Activated CD4-positive, alpha-beta T cell treated with anti-CD3 and anti-CD28 coated beads for 36 hours (primary cell): ENCODE measurements at regions not wholly inside any gene's neighbourhood (a gene's known extent, or its start where the extent isn't known, plus 50 kb on each side); places are given as distances from the start of the nearest gene placed in this dataset.
"Not testable (repeated sequence)": the region's sequence is repeated elsewhere in the genome, so short reads cannot be mapped to it uniquely, and the experiment has no call there.

Experiments
- ATAC-seq: fragments of 200-7000 bp; cut with Tn5 transposase; one replicate; pipeline ENCODE4 v1.10.0; 2021; ENCODE audit warnings: mild to moderate bottlenecking, moderate library complexity
- CTCF ChIA-PET: fragments of 350-600 bp; sonication (Branson Sonifier 250); formaldehyde crosslinking; loops from one replicate; lab custom pipeline; 2021; ENCODE audit warnings: antibody characterized with exemption; lab: Charles Lee
- POLR2A ChIA-PET: fragments of 350-600 bp; sonication (Branson Sonifier 250); formaldehyde crosslinking; loops from one replicate; lab custom pipeline; 2021; ENCODE audit warnings: antibody characterized with exemption, inconsistent platforms; lab: Charles Lee
- DNase-seq: peaks from one replicate; pipeline ENCODE4 v3.0.0-alpha.2; 2020
- H3K27ac Mint-ChIP-seq: one replicate; pipeline ENCODE4 v1.8.0; 2021; ENCODE audit warnings: mixed read lengths
- H3K27me3 Mint-ChIP-seq: one replicate; pipeline ENCODE4 v1.8.0; 2021; ENCODE audit warnings: mixed read lengths
- H3K36me3 Mint-ChIP-seq: one replicate; pipeline ENCODE4 v1.8.0; 2021; ENCODE audit warnings: low read depth, mixed read lengths
- H3K4me1 Mint-ChIP-seq: one replicate; pipeline ENCODE4 v1.8.0; 2021; ENCODE audit warnings: mixed read lengths
- H3K4me3 Mint-ChIP-seq: one replicate; pipeline ENCODE4 v1.8.0; 2021; ENCODE audit warnings: mild to moderate bottlenecking, moderate library complexity, mixed read lengths
- H3K9me3 Mint-ChIP-seq: one replicate; pipeline ENCODE4 v1.8.0; 2021; ENCODE audit warnings: low read depth, mixed read lengths
- intact Hi-C, 2 experiments: fragments of 100-400 bp; cut with DNase I in 1 of 2; cut with micrococcal nuclease in 1 of 2; formaldehyde crosslinking; loops; one replicate each; pipeline versions ENCODE4 v1.14.2 to v1.15.1; 2022 to 2024; cut with DNase I, micrococcal nuclease

DNA sequence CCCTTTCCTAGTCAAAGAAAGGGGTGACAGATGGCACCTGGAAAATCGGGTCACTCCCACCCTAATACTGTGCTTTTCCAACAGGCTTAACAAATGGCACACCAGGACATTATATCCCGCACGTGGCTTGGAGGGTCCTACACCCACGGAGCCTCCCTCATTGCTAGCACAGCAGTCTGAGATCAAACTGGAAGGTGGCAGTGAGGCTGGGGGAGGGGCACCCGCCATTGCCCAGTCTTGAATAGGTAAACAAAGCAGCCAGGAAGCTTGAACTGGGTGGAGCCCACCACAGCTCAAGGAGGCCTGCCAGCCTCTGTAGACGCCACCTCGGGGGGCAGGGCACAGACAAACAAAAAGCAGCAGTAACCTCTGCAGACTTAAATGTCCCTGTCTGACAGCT is 249.2 kb upstream of the ALG10 start:
- H3K4me1 Mint-ChIP-seq, H3K4me3 Mint-ChIP-seq, POLR2A ChIA-PET, intact Hi-C loops, H3K36me3 Mint-ChIP-seq, ATAC-seq, DNase-seq, CTCF ChIA-PET, H3K27ac Mint-ChIP-seq, H3K27me3 Mint-ChIP-seq: not testable (repeated sequence)
- peaks cover 11% of the 10 kb centered on the region for H3K9me3 Mint-ChIP-seq

DNA sequence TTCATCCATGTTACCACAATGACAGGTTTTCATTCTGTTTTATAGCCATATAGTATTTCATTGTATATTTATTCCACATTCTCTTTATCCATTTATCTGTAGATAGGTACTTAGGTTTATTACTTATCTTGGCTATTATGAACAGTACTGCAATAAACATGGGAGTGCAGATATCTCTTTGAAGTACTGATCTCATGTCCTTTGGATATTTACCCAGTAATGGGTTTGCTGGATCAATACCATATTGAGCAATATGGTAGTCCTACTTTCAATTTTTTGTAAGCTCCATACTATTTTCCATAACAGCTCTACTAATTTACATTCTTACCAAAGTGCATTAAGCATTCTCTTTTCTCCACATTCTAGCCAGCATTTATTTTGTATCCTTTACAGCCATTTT is 235.8 kb upstream of the ALG10 start:
- no peaks in the 10 kb centered on the region for H3K4me1 Mint-ChIP-seq
- H3K4me3 Mint-ChIP-seq: no peak overlapping the region
- POLR2A ChIA-PET: no interaction called here
- ATAC-seq: no peak
- CTCF ChIA-PET: interaction anchor here (0.6 kb wide), 1 partner anchor 48 kb away, joined by 3 read pairs; no protein-coding TSS in a partner anchor
- no peaks in the 10 kb centered on the region for H3K36me3 Mint-ChIP-seq
- peaks cover 9% of the 10 kb centered on the region for H3K9me3 Mint-ChIP-seq
- intact Hi-C loops: no loop called here
- no peak for DNase-seq
- no peaks in the 10 kb centered on the region for H3K27me3 Mint-ChIP-seq
- H3K27ac Mint-ChIP-seq: no peak overlapping the region

DNA sequence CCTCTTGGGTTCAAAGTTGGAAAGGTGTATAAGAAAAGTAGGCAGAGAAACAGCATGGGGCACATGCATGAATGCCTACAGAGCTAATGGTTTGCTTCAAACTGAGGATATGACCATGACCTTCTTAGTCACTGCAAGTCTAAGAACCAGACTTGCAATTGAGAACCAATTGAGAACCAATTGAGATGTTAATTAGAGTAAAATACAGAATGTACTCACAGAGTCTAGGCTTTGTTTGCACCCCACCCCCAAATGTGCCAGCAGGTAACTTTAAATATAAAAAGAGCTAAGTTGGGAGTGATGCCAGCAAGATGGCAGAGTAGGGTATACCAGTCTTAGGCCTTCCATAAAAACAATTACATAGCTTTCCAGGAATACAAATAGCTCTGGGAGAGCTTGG is 227.3 kb upstream of the ALG10 start:
- POLR2A ChIA-PET: no interaction called here
- H3K4me3 Mint-ChIP-seq: no peak overlapping the region
- H3K27me3 Mint-ChIP-seq: no peaks in the 10 kb centered on the region
- no peak overlapping the region for H3K27ac Mint-ChIP-seq
- ATAC-seq: no peak
- H3K9me3 Mint-ChIP-seq: peaks cover 17% of the 10 kb centered on the region
- intact Hi-C loops: no loop called here
- CTCF ChIA-PET: no interaction called here
- no peak for DNase-seq
- H3K36me3 Mint-ChIP-seq: no peaks in the 10 kb centered on the region
- H3K4me1 Mint-ChIP-seq: no peaks in the 10 kb centered on the region

DNA sequence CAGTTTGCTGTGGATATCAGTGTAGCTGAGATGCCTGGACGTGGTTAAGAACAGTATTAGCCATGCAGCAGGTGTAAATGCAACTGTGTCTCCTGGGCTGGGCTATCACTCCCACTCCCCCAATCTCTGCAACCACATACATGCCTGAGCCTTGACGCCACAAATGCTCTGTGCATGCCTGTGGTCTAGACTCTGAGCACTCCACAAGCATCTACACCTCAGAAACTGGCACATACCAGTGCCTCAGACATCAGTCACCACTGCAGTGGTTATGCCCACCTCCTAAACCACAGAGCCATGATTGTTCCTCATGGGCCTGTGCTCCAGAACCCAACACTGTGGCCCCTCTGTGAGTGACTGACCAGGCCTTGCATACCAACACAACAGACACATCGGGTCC is 226.8 kb upstream of the ALG10 start:
- intact Hi-C loops: no loop called here
- no peaks in the 10 kb centered on the region for H3K4me1 Mint-ChIP-seq
- no peak for DNase-seq
- H3K4me3 Mint-ChIP-seq: no peak overlapping the region
- H3K27me3 Mint-ChIP-seq: no peaks in the 10 kb centered on the region
- ChIA-PET POLR2A (no interaction called here), CTCF (no interaction called here)
- H3K9me3 Mint-ChIP-seq: peaks cover 13% of the 10 kb centered on the region
- no peaks in the 10 kb centered on the region for H3K36me3 Mint-ChIP-seq
- no peak for ATAC-seq
- no peak overlapping the region for H3K27ac Mint-ChIP-seq

DNA sequence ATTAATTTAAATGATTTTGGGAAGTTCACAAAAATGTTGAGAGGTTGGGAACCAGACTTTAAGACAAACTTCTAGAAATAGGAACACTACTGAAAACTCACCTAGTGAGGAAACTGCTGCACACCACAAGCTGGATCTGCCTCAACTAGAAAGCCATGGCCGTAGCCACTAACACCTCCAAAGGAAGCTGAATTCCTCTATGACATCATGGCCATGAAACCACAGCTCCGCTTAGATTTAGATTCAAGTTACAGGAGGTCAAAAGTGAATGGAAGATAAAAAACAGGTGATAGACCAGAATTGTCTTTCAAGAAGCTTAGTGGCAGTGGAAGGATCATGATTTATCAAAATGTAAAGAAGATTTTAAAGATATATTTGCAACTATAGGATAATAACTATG is 208.8 kb upstream of the ALG10 start:
- Mint-ChIP-seq H3K27ac (no peak overlapping the region), H3K9me3 (peaks cover 4% of the 10 kb centered on the region), H3K4me3 (no peak overlapping the region), H3K4me1 (no peaks in the 10 kb centered on the region), H3K36me3 (no peaks in the 10 kb centered on the region), H3K27me3 (no peaks in the 10 kb centered on the region)
- POLR2A ChIA-PET: no interaction called here
- CTCF ChIA-PET: no interaction called here
- intact Hi-C loops: no loop called here
- ATAC-seq (no peak), DNase-seq (no peak)

DNA sequence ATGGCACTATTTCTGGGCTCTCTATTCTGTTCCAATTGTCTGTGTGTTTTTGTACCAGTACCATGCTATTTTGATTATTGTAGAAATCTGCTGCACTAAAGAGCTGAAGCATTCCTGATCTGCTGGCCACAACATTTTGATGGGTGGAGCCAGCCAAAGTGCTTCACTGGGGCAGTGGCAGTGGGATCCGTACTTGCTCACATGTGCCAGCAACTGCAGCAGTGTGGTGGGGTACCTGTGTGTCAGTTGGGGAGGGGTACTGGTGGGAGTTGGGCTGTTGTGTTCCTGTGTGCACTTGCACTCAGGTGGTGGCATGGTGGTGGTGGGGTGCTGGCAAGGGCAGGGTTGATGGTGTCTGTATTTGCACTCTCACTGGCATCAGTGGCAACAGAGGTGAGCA is 204.6 kb upstream of the ALG10 start:
- intact Hi-C loops: no loop called here
- ATAC-seq: no peak
- no peak for DNase-seq
- POLR2A ChIA-PET: no interaction called here
- Mint-ChIP-seq H3K36me3 (no peaks in the 10 kb centered on the region), H3K27me3 (no peaks in the 10 kb centered on the region), H3K4me1 (no peaks in the 10 kb centered on the region), H3K9me3 (peaks cover 8% of the 10 kb centered on the region), H3K27ac (no peak overlapping the region), H3K4me3 (no peak overlapping the region)
- CTCF ChIA-PET: no interaction called here

DNA sequence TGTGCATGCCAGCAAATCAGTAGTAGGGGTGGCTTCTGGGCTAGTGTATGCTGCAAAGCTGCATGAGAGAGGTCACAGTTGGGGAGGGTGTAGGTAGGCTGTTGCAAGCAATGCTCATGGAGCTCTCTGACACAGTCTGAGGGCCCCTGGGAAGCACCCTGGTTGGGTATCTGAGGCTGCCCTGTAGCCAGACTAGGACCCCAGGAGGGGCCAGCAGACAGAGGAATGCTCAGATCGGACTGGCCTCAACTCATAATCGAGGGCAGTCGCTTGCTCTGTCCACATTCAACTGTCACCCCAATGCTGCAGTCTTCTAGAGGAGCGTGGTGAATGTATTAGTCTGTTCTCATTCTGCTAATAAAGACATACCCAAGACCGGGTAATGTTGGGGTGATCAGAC is 204.0 kb upstream of the ALG10 start:
- ChIA-PET CTCF (no interaction called here), POLR2A (no interaction called here)
- Mint-ChIP-seq H3K27ac (no peak overlapping the region), H3K9me3 (peaks cover 10% of the 10 kb centered on the region), H3K36me3 (no peaks in the 10 kb centered on the region), H3K27me3 (no peaks in the 10 kb centered on the region), H3K4me1 (no peaks in the 10 kb centered on the region), H3K4me3 (no peak overlapping the region)
- DNase-seq (no peak), ATAC-seq (no peak)
- intact Hi-C loops: no loop called here

DNA sequence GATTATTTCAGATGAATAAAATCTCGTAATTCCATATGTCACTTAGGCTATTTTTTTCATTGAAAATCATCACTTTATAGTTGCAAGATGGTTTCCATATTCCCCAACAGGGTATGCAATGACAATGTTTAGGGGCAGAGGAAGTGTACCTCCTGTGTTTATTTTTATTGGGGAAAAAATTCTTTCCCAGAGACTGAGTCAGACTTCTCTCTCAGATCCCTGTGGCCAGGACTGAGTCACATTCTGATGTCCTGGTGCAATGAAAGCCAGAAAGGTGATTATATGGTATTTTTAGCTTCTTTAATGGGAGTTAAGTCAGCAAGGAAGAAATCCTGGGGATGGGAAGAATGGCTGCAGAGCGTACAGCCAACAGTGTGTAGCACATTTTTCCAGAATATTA is 196.9 kb upstream of the ALG10 start:
- H3K4me3 Mint-ChIP-seq: no peak overlapping the region
- H3K9me3 Mint-ChIP-seq: peaks cover 10% of the 10 kb centered on the region
- intact Hi-C loops: no loop called here
- no peaks in the 10 kb centered on the region for H3K27me3 Mint-ChIP-seq
- no peaks in the 10 kb centered on the region for H3K36me3 Mint-ChIP-seq
- CTCF ChIA-PET: no interaction called here
- DNase-seq (no peak), ATAC-seq (no peak)
- POLR2A ChIA-PET: no interaction called here
- H3K27ac Mint-ChIP-seq: no peak overlapping the region
- no peaks in the 10 kb centered on the region for H3K4me1 Mint-ChIP-seq

DNA sequence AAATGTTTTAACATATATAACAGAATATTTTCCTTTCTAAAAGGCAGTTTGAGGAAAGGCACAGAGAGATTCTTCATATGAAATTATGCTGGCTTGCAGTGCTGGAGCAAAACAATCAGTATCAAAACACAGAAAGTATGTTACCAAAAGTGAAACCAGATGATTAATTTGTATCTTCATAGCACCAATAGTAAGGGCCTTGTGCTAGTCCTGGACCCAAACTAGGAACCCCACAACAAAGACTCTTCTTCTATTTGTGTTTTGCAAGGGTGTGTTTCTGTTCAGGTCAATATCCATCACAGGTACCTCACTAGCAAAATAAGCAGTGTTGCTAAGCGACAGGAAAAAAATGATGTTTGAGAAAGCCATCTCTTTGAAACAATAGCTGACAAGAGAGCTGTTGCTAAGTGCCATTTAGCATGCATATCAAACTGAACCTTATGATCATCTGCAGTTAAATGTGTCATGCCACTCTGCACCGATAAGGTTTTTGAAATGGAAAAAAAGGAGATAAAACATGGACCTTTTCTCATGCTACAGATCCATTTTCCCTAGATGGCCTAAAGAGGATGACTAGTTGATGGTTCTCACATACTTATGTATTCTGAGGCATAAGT is 196.2 kb upstream of the ALG10 start:
- H3K4me1 Mint-ChIP-seq: no peaks in the 10 kb centered on the region
- ChIA-PET CTCF (no interaction called here), POLR2A (no interaction called here)
- H3K27me3 Mint-ChIP-seq: no peaks in the 10 kb centered on the region
- peaks cover 10% of the 10 kb centered on the region for H3K9me3 Mint-ChIP-seq
- no peak overlapping the region for H3K27ac Mint-ChIP-seq
- DNase-seq: no peak
- no peaks in the 10 kb centered on the region for H3K36me3 Mint-ChIP-seq
- intact Hi-C loops: no loop called here
- H3K4me3 Mint-ChIP-seq: no peak overlapping the region
- no peak for ATAC-seq

DNA sequence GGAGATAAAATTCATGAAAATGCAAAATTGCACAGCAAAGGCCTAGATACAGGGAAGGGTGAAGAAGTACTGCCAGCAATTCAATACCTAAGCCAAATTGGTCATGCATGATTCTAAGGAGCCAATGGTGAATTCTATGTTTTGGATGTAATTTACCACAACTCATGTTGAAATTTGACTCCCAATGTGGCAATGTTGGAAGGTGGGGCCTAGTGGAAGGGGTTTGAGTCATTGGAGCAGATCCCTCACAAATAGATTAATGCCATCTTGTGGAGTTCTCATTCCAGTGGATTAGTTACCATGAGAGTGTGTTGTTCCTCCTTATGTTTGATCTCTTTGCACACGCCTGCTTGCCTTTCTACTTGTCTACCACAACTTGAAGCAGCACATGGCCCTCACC is 194.0 kb upstream of the ALG10 start:
- H3K4me1 Mint-ChIP-seq: no peaks in the 10 kb centered on the region

DNA sequence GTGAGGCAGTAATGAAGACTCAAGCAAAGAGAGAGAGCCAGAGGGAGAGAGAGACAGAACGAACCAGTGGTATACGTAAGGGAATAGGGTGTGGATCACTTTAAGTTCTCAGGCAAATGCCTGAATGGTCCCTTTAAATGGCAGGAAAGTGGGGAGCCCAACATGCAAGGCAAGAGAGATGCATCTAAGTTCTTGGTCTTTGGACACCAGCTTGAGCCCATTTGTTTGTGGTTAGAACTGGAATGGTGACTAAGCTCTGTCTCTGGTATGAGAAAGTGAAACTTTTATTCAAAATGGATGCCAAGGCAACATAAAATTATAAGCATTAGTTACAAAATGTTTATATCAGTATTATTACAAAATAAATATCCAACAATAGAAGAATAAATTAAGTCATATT is 192.2 kb upstream of the ALG10 start:
- no peak for DNase-seq
- ChIA-PET POLR2A (no interaction called here), CTCF (no interaction called here)
- intact Hi-C loops: no loop called here
- no peaks in the 10 kb centered on the region for H3K36me3 Mint-ChIP-seq
- no peaks in the 10 kb centered on the region for H3K4me1 Mint-ChIP-seq
- H3K4me3 Mint-ChIP-seq: no peak overlapping the region
- H3K27ac Mint-ChIP-seq: no peak overlapping the region
- no peaks in the 10 kb centered on the region for H3K27me3 Mint-ChIP-seq
- H3K9me3 Mint-ChIP-seq: peaks cover 6% of the 10 kb centered on the region
- ATAC-seq: no peak

More for the DNA sequence above, 194.0 kb upstream of the ALG10 start:
- CTCF ChIA-PET: no interaction called here
- Mint-ChIP-seq H3K9me3 (peaks cover 6% of the 10 kb centered on the region), H3K27ac (no peak overlapping the region), H3K36me3 (no peaks in the 10 kb centered on the region), H3K27me3 (no peaks in the 10 kb centered on the region), H3K4me3 (no peak overlapping the region)
- intact Hi-C loops: no loop called here
- POLR2A ChIA-PET: no interaction called here
- DNase-seq: no peak
- ATAC-seq: no peak

DNA sequence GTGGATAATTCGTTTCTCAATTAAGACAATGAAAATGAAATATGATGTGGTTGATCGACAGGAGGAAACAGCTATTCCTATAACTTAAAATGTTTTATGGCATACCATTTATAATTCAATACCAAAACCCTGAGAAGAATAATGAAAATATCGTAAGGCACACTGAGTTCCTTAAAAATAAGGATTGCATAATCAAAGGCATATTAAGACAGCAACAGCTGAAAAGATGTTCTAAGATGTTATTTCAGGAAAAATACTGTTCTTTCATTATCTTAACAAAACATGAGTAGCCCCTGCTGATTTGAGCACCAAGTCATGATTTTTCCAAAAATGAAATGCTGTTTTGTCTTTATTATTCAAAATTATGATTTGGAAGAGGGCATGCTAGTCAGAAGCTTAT is 189.4 kb upstream of the ALG10 start:
- H3K4me1 Mint-ChIP-seq: no peaks in the 10 kb centered on the region
- ATAC-seq: no peak
- H3K36me3 Mint-ChIP-seq: no peaks in the 10 kb centered on the region
- no peaks in the 10 kb centered on the region for H3K27me3 Mint-ChIP-seq
- H3K27ac Mint-ChIP-seq: no peak overlapping the region
- intact Hi-C loops: no loop called here
- H3K4me3 Mint-ChIP-seq: no peak overlapping the region
- DNase-seq: no peak
- peaks cover 7% of the 10 kb centered on the region for H3K9me3 Mint-ChIP-seq
- ChIA-PET POLR2A (no interaction called here), CTCF (no interaction called here)

DNA sequence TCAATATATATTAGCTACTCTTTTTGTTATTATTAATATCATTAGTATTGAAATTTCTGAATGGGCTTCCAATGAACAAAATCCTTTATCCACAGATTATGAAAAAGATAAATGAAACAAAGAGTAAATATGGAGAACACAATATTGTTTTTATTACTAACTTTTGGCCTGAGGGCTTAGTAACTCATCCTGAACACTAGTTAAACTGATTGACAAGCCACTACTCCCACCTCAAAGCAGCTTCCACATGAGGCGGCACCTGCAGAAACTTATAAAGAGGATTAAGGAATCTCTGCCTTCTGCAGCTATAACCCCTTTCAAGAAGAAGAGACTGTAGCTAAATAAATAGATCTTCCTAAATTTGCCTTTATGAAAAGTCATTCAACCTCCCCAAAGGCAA is 187.6 kb upstream of the ALG10 start:
- ChIA-PET POLR2A (no interaction called here), CTCF (interaction anchor here (0.7 kb wide), 1 partner anchor 49 kb away, joined by 3 read pairs; no protein-coding TSS in a partner anchor)
- Mint-ChIP-seq H3K36me3 (no peaks in the 10 kb centered on the region), H3K27me3 (no peaks in the 10 kb centered on the region), H3K27ac (no peak overlapping the region), H3K4me1 (no peaks in the 10 kb centered on the region), H3K9me3 (peaks cover 11% of the 10 kb centered on the region), H3K4me3 (no peak overlapping the region)
- DNase-seq (no peak), ATAC-seq (no peak)
- intact Hi-C loops: no loop called here
